Heart right ventricle (tissue), 16 donors: ENCODE measurements at regions not wholly inside any gene's neighbourhood (a gene's known extent, or its start where the extent isn't known, plus 50 kb on each side); places are given as distances from the start of the nearest gene placed in this dataset.

Source experiments
- ATAC-seq, 8 donors: fragments of 200-7000 bp; cut with Tn5 transposase; one replicate each; pipeline ENCODE4 v1.9.1; 2020; ENCODE audit warnings: mild to moderate bottlenecking in 8 of 8, moderate library complexity in 8 of 8, moderate number of reproducible peaks in 1 of 8
- DNase-seq, 2 donors: peaks; one replicate each; pipeline ENCODE4 v3.0.0-alpha.2; 2020
- H3K27ac ChIP-seq, 10 donors: fragments of 200-600 bp; sonication (generic) in 2 of 10; one replicate each; pipeline versions ENCODE4 v1.5.0 to v1.8.0; 2020 to 2022; ENCODE audit warnings: mild to moderate bottlenecking in 3 of 10
- H3K27me3 ChIP-seq, 7 donors: fragments of 200-600 bp; one replicate each; pipeline ENCODE4 v1.8.0; 2021 to 2022; ENCODE audit warnings: mild to moderate bottlenecking in 2 of 7
- H3K36me3 ChIP-seq, 9 donors: fragments of 200-600 bp; sonication (generic) in 1 of 9; one replicate each; pipeline versions ENCODE4 v1.5.0 to v1.8.0; 2020 to 2022; ENCODE audit warnings: mild to moderate bottlenecking in 2 of 9
- H3K4me1 ChIP-seq, 9 donors: fragments of 200-600 bp; sonication (generic) in 1 of 9; one replicate each; pipeline versions ENCODE4 v1.5.0 to v1.8.0; 2020 to 2022; ENCODE audit warnings: mild to moderate bottlenecking in 4 of 9
- H3K4me3 ChIP-seq, 10 donors: fragments of 200-600 bp; sonication (generic) in 2 of 10; one replicate each; pipeline versions ENCODE4 v1.5.0 to v1.8.0; 2020 to 2022; ENCODE audit warnings: mild to moderate bottlenecking in 7 of 10, moderate library complexity in 2 of 10
- H3K9me3 ChIP-seq, 11 donors: fragments of 200-600 bp in 10 of 11; sonication (generic) in 2 of 11; one replicate each; pipeline versions ENCODE4 v1.5.0 to v1.8.0; 2013 to 2022; ENCODE audit warnings: mild to moderate bottlenecking in 2 of 11, control low read depth in 1 of 11, moderate library complexity in 1 of 11
- WGBS, 2 donors: extraction: QIAGEN DNeasy Blood & Tissue Kit; methylation state at CpG; one replicate each; pipeline ENCODE4 v1.1.7; 2013; ENCODE audit warnings: inconsistent platforms in 1 of 2; 5-methylcytosine and 5-hydroxymethylcytosine counted together
- intact Hi-C, 10 donors: fragments of 100-400 bp; cut with DNase I; formaldehyde crosslinking; loops; one replicate each; pipeline versions ENCODE4 v1.11.1 to v1.14.2; 2022
- TF ChIP-seq, protein P1 (sequence below), 9 donors: fragments of 200-600 bp; sonication (generic) in 2 of 9; IDR thresholded peaks; one replicate each; pipeline versions ENCODE4 v1.5.0 to v1.8.0; 2021 to 2022; ENCODE audit warnings: antibody characterized with exemption in 9 of 9, mild to moderate bottlenecking in 5 of 9, moderate library complexity in 1 of 9
- donor health status: Arrhythmogenic right ventricular cardiomyopathy.
- donor health status: ischemic (EF 13 %, LVEDD 7.1; RV severe dilation, severe dysfunction).
- donor health status: healthy with polysubstance abuse.
- donor health status: DM: no; HTN: yes; CAD: no.
- donor health status: DM: no; HTN: no; CAD: no.
- donor health status: ischemic (EF 25% LVEDD 6.9; RV normal size, moderate dysfunction).
- donor health status: ischemic (EF 25% LVEDD 5.7; RV mildly dilated, moderate dysfunction).
- donor health status: healthy.
- donor health status: DM: yes; HTN: yes; CAD: no.
- donor health status: Ischemic cardiomyopathy.
- donor health status: ischemic (EF 35%, LVEDD 5.7; RV mildly dilated, moderate dysfunction).
- donor health status: nonischemic (EF 11% LVEDD 7.7; RV severe dilation, severe dysfunction).
- donor health status: DM: yes; HTN: yes; CAD: no.
- donor health status: PGD.
- donor health status: ischemic (EF 29% LVEDD 5.4; RV normal size, mild dysfunction).
- donor health status: nonischemic (EF 23%, LVEDD 6.1; RV moderate dilation, normal function).

- no peak overlapping the region for H3K27ac ChIP-seq
- H3K27me3 ChIP-seq: no peaks in the 10 kb centered on the region
- H3K4me1 ChIP-seq: no peaks in the 10 kb centered on the region
- intact Hi-C loops: no loop called here
- H3K9me3 ChIP-seq: no peaks in the 10 kb centered on the region
- TF ChIP-seq, protein P1, sequence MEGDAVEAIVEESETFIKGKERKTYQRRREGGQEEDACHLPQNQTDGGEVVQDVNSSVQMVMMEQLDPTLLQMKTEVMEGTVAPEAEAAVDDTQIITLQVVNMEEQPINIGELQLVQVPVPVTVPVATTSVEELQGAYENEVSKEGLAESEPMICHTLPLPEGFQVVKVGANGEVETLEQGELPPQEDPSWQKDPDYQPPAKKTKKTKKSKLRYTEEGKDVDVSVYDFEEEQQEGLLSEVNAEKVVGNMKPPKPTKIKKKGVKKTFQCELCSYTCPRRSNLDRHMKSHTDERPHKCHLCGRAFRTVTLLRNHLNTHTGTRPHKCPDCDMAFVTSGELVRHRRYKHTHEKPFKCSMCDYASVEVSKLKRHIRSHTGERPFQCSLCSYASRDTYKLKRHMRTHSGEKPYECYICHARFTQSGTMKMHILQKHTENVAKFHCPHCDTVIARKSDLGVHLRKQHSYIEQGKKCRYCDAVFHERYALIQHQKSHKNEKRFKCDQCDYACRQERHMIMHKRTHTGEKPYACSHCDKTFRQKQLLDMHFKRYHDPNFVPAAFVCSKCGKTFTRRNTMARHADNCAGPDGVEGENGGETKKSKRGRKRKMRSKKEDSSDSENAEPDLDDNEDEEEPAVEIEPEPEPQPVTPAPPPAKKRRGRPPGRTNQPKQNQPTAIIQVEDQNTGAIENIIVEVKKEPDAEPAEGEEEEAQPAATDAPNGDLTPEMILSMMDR (IDR thresholded peaks at IDR 0.05): no peak
- no peak overlapping the region for H3K4me3 ChIP-seq
- WGBS, 2 donors: 90% methylated on average over 1 of the region's 1 CpG
- no peaks in the 10 kb centered on the region for H3K36me3 ChIP-seq
- ATAC-seq: no peak
- no peak for DNase-seq
Observed at GRCh38 chr2:107218208-107218607, 332.2 kb upstream of the ST6GAL2 start.

GRCh38 chr2:107222466-107222865 lies 336.5 kb upstream of the ST6GAL2 start:
- no peaks in the 10 kb centered on the region for H3K36me3 ChIP-seq
- intact Hi-C loops: no loop called here
- H3K9me3 ChIP-seq: no peaks in the 10 kb centered on the region
- H3K4me1 ChIP-seq: no peaks in the 10 kb centered on the region
- TF ChIP-seq, protein P1 (IDR thresholded peaks at IDR 0.05): no peak
- no peak overlapping the region for H3K27ac ChIP-seq
- no peak for DNase-seq
- H3K4me3 ChIP-seq: no peak overlapping the region
- ATAC-seq: no peak
- H3K27me3 ChIP-seq: no peaks in the 10 kb centered on the region

DNA sequence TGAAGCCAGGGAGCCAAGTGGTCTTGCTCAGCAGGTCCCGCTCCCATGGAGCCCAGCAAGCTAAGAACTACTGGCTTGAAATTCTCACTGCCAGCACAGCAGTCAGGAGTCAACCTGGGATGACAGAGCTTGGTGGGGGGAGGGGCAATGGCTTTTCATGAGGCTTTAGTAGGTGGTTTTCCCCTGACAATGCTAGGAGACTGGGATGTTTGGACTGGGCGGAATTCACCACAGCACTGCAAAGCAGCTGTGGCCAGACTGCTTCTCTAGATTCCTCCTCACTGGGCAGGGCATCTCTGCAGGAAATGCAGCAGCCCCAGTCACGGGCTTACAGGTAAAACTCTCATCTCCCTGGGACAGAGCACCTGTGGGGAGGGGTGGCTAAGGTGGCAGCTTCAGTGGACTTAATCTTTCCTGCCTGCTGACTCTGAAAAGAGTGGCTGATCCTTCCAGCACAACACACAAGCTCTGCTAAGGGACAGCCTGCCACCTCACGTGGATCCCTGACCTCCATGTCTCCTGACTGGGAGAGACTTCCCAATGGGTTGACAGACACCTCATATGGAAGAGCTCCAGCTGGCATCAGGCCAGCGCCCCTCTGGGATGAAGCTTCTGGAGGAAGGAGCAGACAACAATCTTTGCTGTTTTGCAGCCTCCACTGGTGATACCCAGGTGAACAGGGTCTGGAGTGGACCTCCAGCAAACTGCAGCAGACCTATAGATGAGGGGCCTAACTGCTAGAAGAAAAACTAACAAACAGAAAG lies 349.7 kb upstream of the ST6GAL2 start:
- no peak for ATAC-seq
- Histone ChIP-seq H3K27ac (no peak overlapping the region), H3K36me3 (no peaks in the 10 kb centered on the region), H3K4me3 (no peak overlapping the region), H3K27me3 (no peaks in the 10 kb centered on the region), H3K4me1 (no peaks in the 10 kb centered on the region), H3K9me3 (peaks cover 0 to 15% (median 0%) of the 10 kb centered on the region in 11 donors)
- intact Hi-C loops: no loop called here
- TF ChIP-seq, protein P1 (IDR thresholded peaks at IDR 0.05): no peak
- 72 to 76% methylated on average over 5 of the region's 5 CpGs for WGBS, 2 donors
- DNase-seq: no peak

GRCh38 chr2:107242811-107243210 lies 356.8 kb upstream of the ST6GAL2 start:
- intact Hi-C loops: no loop called here
- Histone ChIP-seq H3K4me3 (no peak overlapping the region), H3K27ac (no peak overlapping the region), H3K4me1 (no peaks in the 10 kb centered on the region), H3K27me3 (no peaks in the 10 kb centered on the region), H3K36me3 (no peaks in the 10 kb centered on the region), H3K9me3 (no peaks in the 10 kb centered on the region)
- ATAC-seq (no peak), DNase-seq (no peak)
- TF ChIP-seq, protein P1 (IDR thresholded peaks at IDR 0.05): no peak
- 53 to 69% methylated on average over 1 of the region's 1 CpG for WGBS, 2 donors
